Stimulated activated CD4-positive, alpha-beta T cell treated with anti-CD3 and anti-CD28 coated beads, TNF-alpha, amount 100 ng/mL, for 4 hours (primary cell): ENCODE measurements at regions not wholly inside any gene's neighbourhood (a gene's known extent, or its start where the extent isn't known, plus 50 kb on each side); places are given as distances from the start of the nearest gene placed in this dataset.

ENCODE experiments used
- DNase-seq, 3 experiments: peaks; one replicate each; pipeline ENCODE4 v3.0.0-alpha.2; 2020; ENCODE audit warnings: low read depth in 3 of 3

- DNase-seq: no peak
Measured at GRCh38 chr5:54852007-54852406, 133.4 kb downstream of the ESM1 start.

GRCh38 chr5:54851449-54851848 is 133.9 kb downstream of the ESM1 start:
- DNase-seq: no peak

- DNase-seq: no peak
Measured at GRCh38 chr5:54848581-54848980, 136.8 kb downstream of the ESM1 start.

GRCh38 chr5:54845567-54845941 is 139.8 kb downstream of the ESM1 start:
- DNase-seq: no peak

GRCh38 chr5:54844905-54845566 is 140.4 kb downstream of the ESM1 start:
- no peak for DNase-seq

- no peak for DNase-seq
Measured at GRCh38 chr5:54844266-54844665, 141.1 kb downstream of the ESM1 start.

GRCh38 chr5:54841481-54841880 is 143.9 kb downstream of the ESM1 start:
- DNase-seq: no peak

GRCh38 chr5:54838843-54839242 is 146.6 kb downstream of the ESM1 start:
- no peak for DNase-seq

GRCh38 chr5:54837981-54838380 is 147.4 kb downstream of the ESM1 start:
- DNase-seq: no peak

- DNase-seq: no peak
Measured at GRCh38 chr5:54837093-54837492, 148.3 kb downstream of the ESM1 start.

- no peak for DNase-seq
Measured at GRCh38 chr5:54835647-54836046, 149.7 kb downstream of the ESM1 start.

GRCh38 chr5:54834121-54834842 is 151.1 kb downstream of the ESM1 start:
- DNase-seq: no peak

- no peak for DNase-seq
Measured at GRCh38 chr5:54833590-54833989, 151.8 kb downstream of the ESM1 start.

- no peak for DNase-seq
Measured at GRCh38 chr5:54832858-54833257, 152.5 kb downstream of the ESM1 start.

GRCh38 chr5:54832045-54832444 is 153.3 kb downstream of the ESM1 start:
- DNase-seq: no peak

- no peak for DNase-seq
Measured at GRCh38 chr5:54831233-54831632, 154.2 kb downstream of the ESM1 start.

- DNase-seq: no peak
Measured at GRCh38 chr5:54829676-54830535, 155.5 kb downstream of the ESM1 start.

- no peak for DNase-seq
Measured at GRCh38 chr5:54829102-54829501, 156.3 kb downstream of the ESM1 start.

- DNase-seq: no peak
Measured at GRCh38 chr5:54828151-54828550, 157.2 kb downstream of the ESM1 start.

- DNase-seq: no peak
Measured at GRCh38 chr5:54825005-54825404, 160.4 kb downstream of the ESM1 start.

GRCh38 chr5:54823006-54823405 is 162.4 kb downstream of the ESM1 start:
- no peak for DNase-seq

GRCh38 chr5:54822324-54822687 is 163.1 kb downstream of the ESM1 start:
- no peak for DNase-seq
